T-helper 1 cell treated with Interleukin-12 subunit alpha and Interleukin-12 subunit beta and Interleukin-4 antibody, amounts not matched to agents 30 ng/mL and 1 ng/mL, for 36 hours (primary cell): ENCODE measurements at regions not wholly inside any gene's neighbourhood (a gene's known extent, or its start where the extent isn't known, plus 50 kb on each side); places are given as distances from the start of the nearest gene placed in this dataset.

Experiments used
- intact Hi-C: fragments of 100-400 bp; cut with micrococcal nuclease; formaldehyde crosslinking; loops from one replicate; pipeline ENCODE4 v1.15.1; 2024

- intact Hi-C loops: no loop called here
These were observed 690.6 kb downstream of the TBC1D22A start for GRCh38 chr22:47453049-47453448.

GRCh38 chr22:47452184-47452583 lies 689.7 kb downstream of the TBC1D22A start:
- intact Hi-C loops: no loop called here

GRCh38 chr22:47450876-47451475 lies 688.5 kb downstream of the TBC1D22A start:
- intact Hi-C loops: no loop called here

- intact Hi-C loops: no loop called here
These were observed 687.2 kb downstream of the TBC1D22A start for GRCh38 chr22:47449508-47450270.

GRCh38 chr22:47448231-47449223 lies 686.1 kb downstream of the TBC1D22A start:
- intact Hi-C loops: no loop called here

- intact Hi-C loops: no loop called here
These were observed 684.7 kb downstream of the TBC1D22A start for GRCh38 chr22:47446821-47447810.

- intact Hi-C loops: no loop called here
These were observed 683.9 kb downstream of the TBC1D22A start for GRCh38 chr22:47446331-47446730.

- intact Hi-C loops: no loop called here
These were observed 683.4 kb downstream of the TBC1D22A start for GRCh38 chr22:47445716-47446290.

GRCh38 chr22:47445212-47445611 lies 682.8 kb downstream of the TBC1D22A start:
- intact Hi-C loops: no loop called here

GRCh38 chr22:47444746-47445065 lies 682.3 kb downstream of the TBC1D22A start:
- intact Hi-C loops: no loop called here

GRCh38 chr22:47443836-47444745 lies 681.6 kb downstream of the TBC1D22A start:
- intact Hi-C loops: no loop called here

- intact Hi-C loops: no loop called here
These were observed 680.4 kb downstream of the TBC1D22A start for GRCh38 chr22:47442821-47443220.

GRCh38 chr22:47439643-47440265 lies 677.3 kb downstream of the TBC1D22A start:
- intact Hi-C loops: no loop called here

GRCh38 chr22:47437636-47438035 lies 675.2 kb downstream of the TBC1D22A start:
- intact Hi-C loops: no loop called here

GRCh38 chr22:47437110-47437509 lies 674.7 kb downstream of the TBC1D22A start:
- intact Hi-C loops: no loop called here

GRCh38 chr22:47435826-47436225 lies 673.4 kb downstream of the TBC1D22A start:
- intact Hi-C loops: no loop called here

GRCh38 chr22:47435204-47435487 lies 672.7 kb downstream of the TBC1D22A start:
- intact Hi-C loops: no loop called here

GRCh38 chr22:47434336-47435203 lies 672.1 kb downstream of the TBC1D22A start:
- intact Hi-C loops: no loop called here
